CD4-positive, alpha-beta T cell treated with Interleukin-6 at 100 ng/mL for 8 hours (primary cell): ENCODE measurements at regions not wholly inside any gene's neighbourhood (a gene's known extent, or its start where the extent isn't known, plus 50 kb on each side); places are given as distances from the start of the nearest gene placed in this dataset.

Experiments
- DNase-seq: peaks from one replicate; pipeline ENCODE4 v3.0.0-alpha.2; 2020; ENCODE audit warnings: mixed read lengths, low spot score

GRCh38 chr17:45719335-45720071 is 64.6 kb upstream of the CRHR1 start:
- no peak for DNase-seq

GRCh38 chr17:45720386-45720785 is 63.7 kb upstream of the CRHR1 start:
- no peak for DNase-seq

- no peak for DNase-seq
These were observed 62.0 kb upstream of the CRHR1 start for GRCh38 chr17:45722161-45722560.

GRCh38 chr17:45729294-45729907 is 54.7 kb upstream of the CRHR1 start:
- no peak for DNase-seq

- DNase-seq, result no peak
These were observed 53.9 kb upstream of the CRHR1 start for GRCh38 chr17:45730192-45730591.

- no peak for DNase-seq
These were observed 52.7 kb upstream of the CRHR1 start for GRCh38 chr17:45731459-45731858.

- DNase-seq, result no peak
These were observed 51.1 kb upstream of the CRHR1 start for GRCh38 chr17:45732926-45733505.

GRCh38 chr17:45733781-45734180 is 50.3 kb upstream of the CRHR1 start:
- no peak for DNase-seq
